ENCODE measurements at regions not wholly inside any gene's neighbourhood (a gene's known extent, or its start where the extent isn't known, plus 50 kb on each side); places are given as distances from the start of the nearest gene placed in this dataset.

DNA sequence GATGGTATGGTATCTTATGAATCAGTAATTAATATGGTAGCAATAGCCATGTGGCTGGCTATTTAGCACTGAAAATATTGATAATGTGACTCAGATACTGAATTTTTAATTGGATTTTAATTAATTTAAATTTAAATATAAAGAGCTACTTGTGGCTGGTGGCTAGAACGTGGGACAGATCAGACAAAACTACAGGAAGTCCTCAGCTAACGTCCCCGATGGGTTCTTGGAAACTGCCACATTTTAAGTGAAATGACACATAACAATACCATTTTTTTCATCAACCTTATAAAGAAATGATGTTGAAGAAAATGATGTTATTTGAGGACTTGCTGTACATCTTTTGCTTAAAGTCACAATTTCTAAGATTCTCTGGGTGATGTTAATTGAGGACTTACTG, 138.1 kb upstream of the FLRT2 start:
- TF ChIP-seq EZH2 (IDR thresholded peaks at IDR 0.05) (no peak), FOXP2 (optimal IDR thresholded peaks at IDR 0.05; ENCODE audit: control extremely low read depth, extremely low read length, insufficient read depth) (no peak)
